ENCODE measurements at regions not wholly inside any gene's neighbourhood (a gene's known extent, or its start where the extent isn't known, plus 50 kb on each side); places are given as distances from the start of the nearest gene placed in this dataset.

DNA sequence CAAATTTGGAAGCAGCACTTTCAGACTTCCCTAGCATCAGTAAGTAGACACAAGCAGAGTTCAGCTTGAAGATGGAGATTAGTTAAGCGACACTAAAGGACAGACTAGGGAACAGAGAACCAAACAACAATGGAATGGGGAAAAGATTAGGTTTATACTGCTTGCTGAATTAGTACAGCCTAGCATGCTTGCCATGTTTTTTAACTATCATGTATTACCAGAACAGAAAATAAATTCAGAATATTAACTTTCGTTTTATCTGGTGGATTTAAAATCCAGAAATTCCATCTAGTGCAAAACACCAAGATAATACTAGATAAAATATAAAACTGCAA, 451.5 kb upstream of the SLC10A2 start:
- TF ChIP-seq TAF1 (IDR thresholded peaks at IDR 0.05; ENCODE audit: borderline replicate concordance, low read depth, low read length) (no peak), POLR2A (IDR thresholded peaks at IDR 0.05; ENCODE audit: low read depth, low read length) (no peak)

Measured in GM12892 (cell line).